ENCODE measurements at regions not wholly inside any gene's neighbourhood (a gene's known extent, or its start where the extent isn't known, plus 50 kb on each side); places are given as distances from the start of the nearest gene placed in this dataset.

- Mint-ChIP-seq H3K36me3 (ENCODE audit: low read depth) (no peaks in the 10 kb centered on the region), H3K4me3 (no peak overlapping the region), H3K4me1 (ENCODE audit: low read depth) (no peaks in the 10 kb centered on the region), H3K27ac (no peak overlapping the region), H3K27me3 (no peaks in the 10 kb centered on the region), H3K9me3 (no peaks in the 10 kb centered on the region)
- POLR2A ChIA-PET = no interaction called here
- no peak for TF ChIP-seq CTCF (IDR thresholded peaks at IDR 0.05)
- intact Hi-C loops (cut with micrococcal nuclease) = no loop called here
- ATAC-seq = no peak
- DNase-seq = no peak
- CTCF ChIA-PET = no interaction called here
Observed at GRCh38 chr5:135107986-135108385, 74.0 kb upstream of the PITX1 start.

- ChIA-PET POLR2A (no interaction called here), CTCF (no interaction called here)
- DNase-seq = no peak
- Mint-ChIP-seq H3K27ac (no peak overlapping the region), H3K27me3 (no peaks in the 10 kb centered on the region), H3K4me3 (no peak overlapping the region), H3K4me1 (ENCODE audit: low read depth) (no peaks in the 10 kb centered on the region), H3K9me3 (no peaks in the 10 kb centered on the region), H3K36me3 (ENCODE audit: low read depth) (no peaks in the 10 kb centered on the region)
- TF ChIP-seq CTCF (IDR thresholded peaks at IDR 0.05) = no peak
- intact Hi-C loops (cut with micrococcal nuclease) = no loop called here
- no peak for ATAC-seq
Observed at GRCh38 chr5:135106610-135107471, 72.8 kb upstream of the PITX1 start.

GRCh38 chr5:135106136-135106535, 72.1 kb upstream of the PITX1 start:
- Mint-ChIP-seq H3K27ac (no peak overlapping the region), H3K9me3 (no peaks in the 10 kb centered on the region), H3K4me3 (no peak overlapping the region), H3K4me1 (ENCODE audit: low read depth) (no peaks in the 10 kb centered on the region), H3K27me3 (no peaks in the 10 kb centered on the region), H3K36me3 (ENCODE audit: low read depth) (no peaks in the 10 kb centered on the region)
- TF ChIP-seq CTCF (IDR thresholded peaks at IDR 0.05) = no peak
- intact Hi-C loops (cut with micrococcal nuclease) = no loop called here
- ChIA-PET POLR2A (no interaction called here), CTCF (no interaction called here)
- no peak for ATAC-seq
- no peak for DNase-seq

GRCh38 chr5:135105105-135105484, 71.1 kb upstream of the PITX1 start:
- Mint-ChIP-seq H3K4me1 (ENCODE audit: low read depth) (no peaks in the 10 kb centered on the region), H3K9me3 (no peaks in the 10 kb centered on the region), H3K36me3 (ENCODE audit: low read depth) (no peaks in the 10 kb centered on the region), H3K4me3 (no peak overlapping the region), H3K27ac (no peak overlapping the region), H3K27me3 (no peaks in the 10 kb centered on the region)
- intact Hi-C loops (cut with micrococcal nuclease) = no loop called here
- CTCF ChIA-PET = no interaction called here
- POLR2A ChIA-PET = no interaction called here
- no peak for DNase-seq
- no peak for ATAC-seq
- TF ChIP-seq CTCF (IDR thresholded peaks at IDR 0.05) = no peak

- Mint-ChIP-seq H3K4me1 (ENCODE audit: low read depth) (no peaks in the 10 kb centered on the region), H3K27ac (no peak overlapping the region), H3K9me3 (no peaks in the 10 kb centered on the region), H3K36me3 (ENCODE audit: low read depth) (no peaks in the 10 kb centered on the region), H3K27me3 (no peaks in the 10 kb centered on the region), H3K4me3 (no peak overlapping the region)
- ChIA-PET CTCF (interaction anchor here (1.3 kb wide), 1 partner anchor 83 kb away, joined by 4 read pairs; no protein-coding TSS in a partner anchor), POLR2A (no interaction called here)
- ATAC-seq (no peak), DNase-seq (no peak)
- no peak for TF ChIP-seq CTCF (IDR thresholded peaks at IDR 0.05)
- intact Hi-C loops (cut with micrococcal nuclease) = no loop called here
Observed at GRCh38 chr5:135103575-135103853, 69.5 kb upstream of the PITX1 start.
